H1 (cell line): ENCODE measurements at regions not wholly inside any gene's neighbourhood (a gene's known extent, or its start where the extent isn't known, plus 50 kb on each side); places are given as distances from the start of the nearest gene placed in this dataset.

ENCODE experiments used
- CTCF ChIA-PET: fragments of 300-600 bp; sonication (Branson Sonifier 250); formaldehyde crosslinking; loops from one replicate; lab custom pipeline; 2021; ENCODE audit not compliant: partially characterized antibody; lab: Charles Lee
- POLR2A ChIA-PET: fragments of 300-600 bp; sonication (Branson Sonifier 250); formaldehyde crosslinking; loops from one replicate; lab custom pipeline; 2021; ENCODE audit warnings: inconsistent platforms; ENCODE audit not compliant: partially characterized antibody; lab: Charles Lee
- DNase-seq, 2 experiments: peaks; one replicate each; pipeline versions ENCODE4 v3.0.0 to v3.0.0-alpha.2; 2010 to 2022; ENCODE audit warnings: low spot score in 2 of 2, low read depth in 1 of 2, mixed read lengths in 1 of 2
- FAIRE-seq: peaks from 2 replicates; lab custom pipeline; 2011; peaks lifted over from hg19 to GRCh38; lab: Jason Lieb, UNC
- H2AFZ ChIP-seq: 2 replicates; pipeline ENCODE4 v1.8.1; 2012; ENCODE audit warnings: low read length, inconsistent platforms
- H2AK5ac ChIP-seq: 2 replicates; pipeline ENCODE4 v1.6.1; 2013; ENCODE audit warnings: low read depth, low read length
- H2BK120ac ChIP-seq: replicated peaks from 2 replicates; pipeline ENCODE3; 2013; ENCODE audit warnings: low read depth, low read length, inconsistent platforms
- H2BK12ac ChIP-seq: 2 replicates; pipeline ENCODE4 v1.6.1; 2013; ENCODE audit warnings: low read depth, low read length
- H2BK15ac ChIP-seq: 2 replicates; pipeline ENCODE4 v1.6.1; 2013; ENCODE audit warnings: low read length
- H2BK20ac ChIP-seq: 2 replicates; pipeline ENCODE4 v1.6.1; 2013; ENCODE audit warnings: low read length
- H2BK5ac ChIP-seq: 2 replicates; pipeline ENCODE4 v1.6.1; 2013; ENCODE audit warnings: low read depth, low read length
- H3K14ac ChIP-seq: 2 replicates; pipeline ENCODE4 v1.6.1; 2013; ENCODE audit warnings: inconsistent platforms; ENCODE audit not compliant: insufficient read length
- H3K18ac ChIP-seq: 2 replicates; pipeline ENCODE4 v1.6.1; 2013; ENCODE audit warnings: low read length; ENCODE audit errors: extremely low read depth
- H3K23ac ChIP-seq: 2 replicates; pipeline ENCODE4 v1.6.1; 2013; ENCODE audit warnings: inconsistent platforms; ENCODE audit not compliant: insufficient read length
- H3K23me2 ChIP-seq: 2 replicates; pipeline ENCODE4 v1.6.1; 2013; ENCODE audit warnings: low read depth, low read length
- H3K27ac ChIP-seq: 2 replicates; pipeline ENCODE4 v1.6.1; 2011; ENCODE audit warnings: low read depth, low read length, inconsistent platforms
- H3K27me3 ChIP-seq, 4 experiments: replicated peaks in 1 of 4; 1 replicate in 1 of 4; 2 replicates in 3 of 4; pipeline versions ENCODE4 v1.6.1 to v1.8.1; 2011 to 2013; ENCODE audit warnings: low read length in 3 of 4, mild to moderate bottlenecking in 3 of 4, inconsistent platforms in 2 of 4, mixed read lengths in 2 of 4, moderate library complexity in 1 of 4; ENCODE audit not compliant: control insufficient read depth in 3 of 4, insufficient read depth in 3 of 4; ENCODE audit errors: extremely low read depth in 1 of 4
- H3K36me3 ChIP-seq, 4 experiments: 2 replicates each; pipeline versions ENCODE4 v1.6.1 to v1.8.1; 2011 to 2013; ENCODE audit warnings: mild to moderate bottlenecking in 4 of 4, low read length in 3 of 4, moderate library complexity in 2 of 4, control low read depth in 1 of 4, inconsistent platforms in 1 of 4; ENCODE audit not compliant: insufficient read depth in 4 of 4, control insufficient read depth in 2 of 4
- H3K4ac ChIP-seq: replicated peaks from 2 replicates; pipeline ENCODE3; 2013; ENCODE audit warnings: low read length, low read depth, mixed read lengths, inconsistent platforms; ENCODE audit not compliant: insufficient read length
- H3K4me1 ChIP-seq, 4 experiments: replicated peaks in 1 of 4; 1 replicate in 1 of 4; 2 replicates in 3 of 4; pipeline versions ENCODE4 v1.6.1 to v1.8.1; 2011 to 2013; ENCODE audit warnings: low read length in 3 of 4, inconsistent platforms in 2 of 4, mixed read lengths in 1 of 4; ENCODE audit not compliant: insufficient read depth in 4 of 4, control insufficient read depth in 3 of 4
- H3K4me2 ChIP-seq, 2 experiments: 2 replicates each; pipeline versions ENCODE4 v1.6.1 to v1.8.1; 2011 to 2013; ENCODE audit warnings: low read depth in 2 of 2, low read length in 2 of 2, control low read depth in 1 of 2, inconsistent platforms in 1 of 2, mild to moderate bottlenecking in 1 of 2; ENCODE audit not compliant: insufficient read depth in 1 of 2
- H3K4me3 ChIP-seq, 4 experiments: fragments of 200-600, 300-600 bp in 1 of 4; sonication (generic), shearing (Covaris generic), sonication (Bioruptor Twin) in 1 of 4; 2 replicates each; pipeline versions ENCODE4 v1.5.1 to v1.8.1; 2011 to 2016; ENCODE audit warnings: low read length in 4 of 4, low read depth in 3 of 4, control low read depth in 2 of 4, inconsistent platforms in 2 of 4, mild to moderate bottlenecking in 2 of 4, mixed read lengths in 1 of 4, moderate library complexity in 1 of 4; ENCODE audit not compliant: insufficient read depth in 2 of 4; ENCODE audit errors: extremely low read depth in 1 of 4
- H3K56ac ChIP-seq: replicated peaks from 2 replicates; pipeline ENCODE3; 2013; ENCODE audit warnings: low read depth, mild to moderate bottlenecking, mixed read lengths, low read length, inconsistent platforms; ENCODE audit not compliant: insufficient read length
- H3K79me1 ChIP-seq: 2 replicates; pipeline ENCODE4 v1.6.1; 2013; ENCODE audit warnings: low read depth, low read length, control low read depth
- H3K79me2 ChIP-seq, 2 experiments: 2 replicates each; pipeline versions ENCODE4 v1.6.1 to v1.8.1; 2012 to 2013; ENCODE audit warnings: low read length in 2 of 2, mild to moderate bottlenecking in 2 of 2, inconsistent platforms in 1 of 2; ENCODE audit not compliant: insufficient read depth in 2 of 2, control insufficient read depth in 1 of 2
- H3K9ac ChIP-seq, 4 experiments: replicated peaks in 1 of 4; 1 replicate in 1 of 4; 2 replicates in 3 of 4; pipeline versions ENCODE4 v1.6.1 to v1.8.1; 2011 to 2013; ENCODE audit warnings: low read depth in 3 of 4, low read length in 3 of 4, control low read depth in 2 of 4, mild to moderate bottlenecking in 2 of 4, moderate library complexity in 2 of 4, inconsistent platforms in 1 of 4; ENCODE audit errors: extremely low read depth in 1 of 4
- H3K9me3 ChIP-seq, 2 experiments: 2 replicates each; pipeline versions ENCODE4 v1.6.1 to v1.8.1; 2012 to 2013; ENCODE audit warnings: mild to moderate bottlenecking in 2 of 2, moderate library complexity in 2 of 2, control low read depth in 1 of 2, inconsistent platforms in 1 of 2, low read depth in 1 of 2, low read length in 1 of 2, mixed read lengths in 1 of 2; ENCODE audit not compliant: insufficient read depth in 2 of 2
- H4K20me1 ChIP-seq, 2 experiments: replicated peaks in 1 of 2; 2 replicates each; pipeline versions ENCODE3 to v1.8.1; 2011 to 2013; ENCODE audit warnings: inconsistent platforms in 2 of 2, low read length in 2 of 2, mild to moderate bottlenecking in 1 of 2; ENCODE audit not compliant: insufficient read depth in 2 of 2, control insufficient read depth in 1 of 2
- H4K5ac ChIP-seq: 2 replicates; pipeline ENCODE4 v1.6.1; 2013; ENCODE audit warnings: low read length, low read depth, mixed read lengths, inconsistent platforms; ENCODE audit not compliant: insufficient read length
- H4K8ac ChIP-seq: 2 replicates; pipeline ENCODE4 v1.8.0; 2013; ENCODE audit warnings: mild to moderate bottlenecking, moderate library complexity, low read length, inconsistent platforms; ENCODE audit not compliant: insufficient read depth; ENCODE audit errors: extremely low read depth
- H4K91ac ChIP-seq: replicated peaks from 2 replicates; pipeline ENCODE3; 2013; ENCODE audit warnings: low read length, mixed read lengths, inconsistent platforms; ENCODE audit not compliant: insufficient read length
- WGBS, 2 experiments: shearing (Covaris generic) in 1 of 2; methylation state at CpG; one replicate each; pipeline versions ENCODE4 v1.1.6 to v1.1.7; 2013 to 2015; ENCODE audit warnings: low lambda C conversion rate in 2 of 2, mixed read lengths in 2 of 2, inconsistent platforms in 1 of 2, low coverage in 1 of 2, missing lambda C conversion rate in 1 of 2; ENCODE audit not compliant: insufficient replicate concordance in 2 of 2, insufficient coverage in 1 of 2, insufficient read length in 1 of 2; ENCODE audit errors: extremely low coverage in 1 of 2, missing lambda C conversion rate in 1 of 2; 5-methylcytosine and 5-hydroxymethylcytosine counted together
- TF ChIP-seq, protein P1 (sequence below): IDR thresholded peaks from 2 replicates; pipeline ENCODE4 v1.6.1; 2011; ENCODE audit warnings: low read length, improper control_type of control experiment

GRCh38 chr5:144548936-144549335, 378.3 kb downstream of the KCTD16 start:
- Histone ChIP-seq H2AFZ (no peak overlapping the region), H3K27me3 (no peaks in the 10 kb centered on the region), H3K79me1 (no peaks in the 10 kb centered on the region), H3K79me2 (no peaks in the 10 kb centered on the region), H3K14ac (no peak overlapping the region), H3K4ac (no peak overlapping the region), H2BK5ac (no peak overlapping the region), H4K20me1 (no peaks in the 10 kb centered on the region), H3K23ac (no peak overlapping the region), H3K56ac (no peak overlapping the region), H4K5ac (no peak overlapping the region), H2BK20ac (no peak overlapping the region), H2BK12ac (no peak overlapping the region), H3K4me3 (no peak overlapping the region), H3K27ac (no peak overlapping the region), H3K9ac (no peak overlapping the region), H2BK15ac (no peak overlapping the region), H2BK120ac (no peak overlapping the region), H3K4me2 (no peak overlapping the region), H3K9me3 (no peaks in the 10 kb centered on the region), H3K4me1 (no peaks in the 10 kb centered on the region), H2AK5ac (no peak overlapping the region), H3K18ac (no peak overlapping the region), H3K36me3 (no peaks in the 10 kb centered on the region), H3K23me2 (no peaks in the 10 kb centered on the region), H4K91ac (no peak overlapping the region), H4K8ac (no peak overlapping the region)
- POLR2A ChIA-PET: no interaction called here
- FAIRE-seq: no peak
- CTCF ChIA-PET: no interaction called here
- DNase-seq: no peak
- 93% methylated on average over 2 of the region's 2 CpGs; no CpG with 5 or more reads in 1 of the 2 experiments for WGBS, 2 experiments
- TF ChIP-seq, protein P1, sequence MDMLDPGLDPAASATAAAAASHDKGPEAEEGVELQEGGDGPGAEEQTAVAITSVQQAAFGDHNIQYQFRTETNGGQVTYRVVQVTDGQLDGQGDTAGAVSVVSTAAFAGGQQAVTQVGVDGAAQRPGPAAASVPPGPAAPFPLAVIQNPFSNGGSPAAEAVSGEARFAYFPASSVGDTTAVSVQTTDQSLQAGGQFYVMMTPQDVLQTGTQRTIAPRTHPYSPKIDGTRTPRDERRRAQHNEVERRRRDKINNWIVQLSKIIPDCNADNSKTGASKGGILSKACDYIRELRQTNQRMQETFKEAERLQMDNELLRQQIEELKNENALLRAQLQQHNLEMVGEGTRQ: no peak
